ENCODE measurements at regions not wholly inside any gene's neighbourhood (a gene's known extent, or its start where the extent isn't known, plus 50 kb on each side); places are given as distances from the start of the nearest gene placed in this dataset.

DNA sequence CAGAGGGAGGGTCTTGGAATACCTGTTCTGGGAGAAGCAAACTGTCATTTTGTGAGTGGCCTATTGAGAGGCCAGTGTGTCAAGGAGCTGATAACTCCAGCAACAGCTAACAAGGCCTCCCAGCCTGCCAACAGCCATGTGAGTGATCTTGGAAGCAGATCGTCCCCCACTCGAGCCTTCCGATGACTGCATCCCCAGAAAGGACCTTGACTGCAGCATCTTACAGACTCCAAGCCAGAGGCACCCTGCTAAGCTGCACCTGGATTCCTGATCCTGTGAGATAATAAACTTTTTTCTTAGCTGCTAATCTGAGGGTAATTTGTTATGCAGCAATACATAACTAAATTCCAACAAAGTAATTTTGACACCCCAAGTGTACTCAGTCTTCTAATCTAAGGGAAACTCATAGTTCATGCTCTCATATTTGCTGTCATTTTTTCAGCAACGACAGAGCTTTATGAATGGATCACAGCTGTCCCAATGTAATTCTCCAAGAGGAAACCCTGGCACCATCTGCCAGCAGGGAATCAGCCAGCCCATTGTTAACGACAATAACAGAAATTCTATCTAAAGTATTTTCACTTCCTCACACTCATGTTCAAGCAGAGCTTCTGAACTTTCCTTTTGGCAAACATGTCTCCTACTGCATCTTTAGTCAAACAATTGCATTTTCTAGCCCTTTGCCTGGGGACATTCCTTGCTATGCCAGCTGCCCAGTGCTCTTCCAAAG lies 470.2 kb upstream of the BTBD3 start:
- DNase-seq (ENCODE audit: low read depth) = no peak

DNA sequence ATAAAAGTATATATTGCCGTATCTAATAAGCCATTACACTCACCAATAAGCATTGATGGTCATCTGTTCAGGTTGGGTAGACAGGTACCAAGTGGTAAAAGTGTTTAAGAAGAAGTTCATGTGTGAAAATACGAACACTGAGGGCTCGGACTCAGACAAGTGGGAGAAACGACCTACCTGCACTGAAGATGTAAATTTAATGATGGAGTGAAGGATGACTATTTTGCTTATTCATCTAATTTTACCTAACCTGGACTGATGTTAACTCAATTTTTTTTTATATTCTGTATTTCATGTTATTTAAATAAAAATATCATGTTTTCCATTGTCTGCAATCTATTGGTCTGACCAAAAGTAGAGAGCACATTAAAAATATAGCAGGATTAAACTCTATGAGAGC lies 469.1 kb upstream of the BTBD3 start:
- no peak for DNase-seq (ENCODE audit: low read depth)

DNA sequence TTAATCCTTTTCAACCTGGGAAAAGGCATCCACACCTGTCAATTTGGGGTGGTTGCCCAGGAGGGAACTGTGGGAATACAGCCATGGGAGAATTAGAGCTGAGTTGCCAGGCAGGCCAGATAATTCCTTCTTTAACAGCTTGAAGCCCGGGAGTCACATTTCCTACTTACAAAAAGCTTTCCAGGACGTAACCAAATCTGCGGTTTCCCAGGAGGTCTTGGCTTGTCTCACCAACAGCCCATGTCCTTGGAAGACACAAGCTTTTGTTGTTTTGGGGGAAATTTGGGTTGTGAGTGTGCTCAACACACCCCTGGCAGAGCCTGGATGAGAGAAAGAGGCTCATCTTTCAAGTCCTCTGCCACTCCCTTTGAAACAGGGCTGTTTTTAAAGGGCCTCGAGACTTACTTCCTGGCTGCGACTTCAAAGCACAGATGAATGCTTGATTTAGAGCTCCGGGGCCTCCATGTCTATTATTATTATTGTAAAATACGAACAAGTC lies 465.9 kb upstream of the BTBD3 start:
- peak; percentile 77 for DNase-seq (ENCODE audit: low read depth)

DNA sequence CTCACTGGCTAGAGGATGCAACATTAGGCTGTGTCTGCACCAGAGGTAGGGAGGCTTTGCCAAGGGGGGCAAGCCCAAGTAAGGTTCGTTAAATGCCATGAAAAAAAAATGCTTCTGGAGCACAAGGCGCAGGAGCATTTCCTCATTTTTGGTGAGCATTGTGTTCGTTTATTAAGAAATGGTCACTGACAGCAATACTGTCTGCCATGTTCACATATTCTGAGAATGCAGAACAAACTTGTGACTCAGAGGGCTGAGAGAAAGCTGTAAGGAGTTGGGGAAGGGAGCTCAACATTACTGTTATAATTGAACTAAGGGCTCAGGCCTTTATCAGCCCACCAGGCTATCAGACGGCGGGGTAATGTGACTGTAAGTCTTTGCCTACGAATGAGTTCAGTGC lies 465.4 kb upstream of the BTBD3 start:
- peak; percentile 32 for DNase-seq (ENCODE audit: low read depth)

DNA sequence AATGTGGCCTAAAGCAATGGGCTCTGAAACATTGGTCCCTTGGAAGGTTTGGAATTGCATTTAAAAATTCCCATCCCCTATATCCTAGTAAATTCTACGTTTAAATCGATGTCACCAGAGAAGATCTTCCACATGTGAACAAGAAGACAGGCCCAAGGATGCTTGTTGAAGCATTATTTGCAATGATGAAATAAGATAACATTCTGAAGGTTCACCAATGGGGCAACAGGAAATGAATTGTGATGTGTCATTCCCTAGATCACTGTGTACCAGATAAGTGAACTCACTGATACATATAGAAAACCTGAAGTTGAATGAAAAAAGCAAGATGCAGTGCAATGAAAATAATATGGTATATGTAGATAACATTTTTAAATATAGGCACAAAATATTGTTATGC lies 464.3 kb upstream of the BTBD3 start:
- peak; percentile 72 for DNase-seq (ENCODE audit: low read depth)

DNA sequence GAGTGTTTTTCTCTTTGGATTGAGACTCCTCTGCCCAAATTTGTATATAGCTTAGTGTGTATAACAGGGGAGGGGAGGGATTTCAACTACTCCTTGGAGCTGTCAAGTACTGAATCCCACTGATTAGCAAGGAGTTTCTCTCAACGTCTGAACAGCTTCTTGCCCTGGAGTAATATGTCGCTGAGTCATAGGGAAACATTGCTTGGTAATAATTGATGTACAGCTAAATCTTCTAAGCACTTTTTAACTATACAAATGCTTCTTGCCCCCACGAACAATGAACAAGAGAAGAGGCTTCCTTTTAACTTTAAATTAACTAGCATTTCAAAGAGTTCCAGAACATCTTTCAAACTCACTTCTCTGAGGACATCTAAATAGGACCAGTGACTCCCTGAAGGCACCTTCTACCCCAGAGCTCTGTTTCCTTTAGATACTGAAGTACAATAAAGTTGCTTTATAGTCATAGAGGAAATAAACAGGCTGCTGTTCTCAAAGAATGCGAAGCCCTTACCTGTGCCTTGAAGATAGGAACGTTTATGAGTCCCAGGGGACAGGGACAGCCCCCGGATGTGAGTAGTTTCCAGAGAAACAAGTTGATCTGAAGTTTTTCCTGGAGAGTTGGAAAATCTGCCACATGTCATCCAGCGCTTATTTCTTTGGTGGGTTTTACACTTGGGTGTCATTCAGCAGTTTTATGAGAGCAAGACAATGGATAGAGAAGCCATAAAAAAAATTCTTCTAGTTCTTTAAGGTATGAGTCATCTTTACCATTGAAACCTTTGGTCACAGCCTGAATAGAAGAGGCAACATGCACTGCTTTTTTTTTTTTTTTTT lies 462.5 kb upstream of the BTBD3 start:
- peak; percentile 91 for DNase-seq (ENCODE audit: low read depth)

DNA sequence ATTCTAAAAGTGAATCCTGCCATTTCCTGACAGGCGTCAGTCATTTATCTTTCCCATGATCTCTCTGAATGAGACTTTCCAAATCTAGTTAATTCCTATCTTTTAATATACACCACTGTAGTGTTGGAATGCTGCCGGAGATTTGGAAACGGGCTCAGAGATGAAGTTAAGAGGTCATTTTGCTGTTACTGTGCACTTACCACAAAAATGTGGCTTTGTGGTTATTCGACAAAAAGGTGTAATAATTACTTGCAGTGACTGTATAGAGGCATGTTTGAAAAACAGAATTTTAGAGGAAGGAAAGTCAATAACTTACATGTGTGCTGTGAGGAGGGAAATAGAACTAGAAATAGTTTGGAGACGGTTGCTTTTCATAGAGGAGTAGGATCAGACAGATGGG lies 460.2 kb upstream of the BTBD3 start:
- peak; percentile 79 for DNase-seq (ENCODE audit: low read depth)

DNA sequence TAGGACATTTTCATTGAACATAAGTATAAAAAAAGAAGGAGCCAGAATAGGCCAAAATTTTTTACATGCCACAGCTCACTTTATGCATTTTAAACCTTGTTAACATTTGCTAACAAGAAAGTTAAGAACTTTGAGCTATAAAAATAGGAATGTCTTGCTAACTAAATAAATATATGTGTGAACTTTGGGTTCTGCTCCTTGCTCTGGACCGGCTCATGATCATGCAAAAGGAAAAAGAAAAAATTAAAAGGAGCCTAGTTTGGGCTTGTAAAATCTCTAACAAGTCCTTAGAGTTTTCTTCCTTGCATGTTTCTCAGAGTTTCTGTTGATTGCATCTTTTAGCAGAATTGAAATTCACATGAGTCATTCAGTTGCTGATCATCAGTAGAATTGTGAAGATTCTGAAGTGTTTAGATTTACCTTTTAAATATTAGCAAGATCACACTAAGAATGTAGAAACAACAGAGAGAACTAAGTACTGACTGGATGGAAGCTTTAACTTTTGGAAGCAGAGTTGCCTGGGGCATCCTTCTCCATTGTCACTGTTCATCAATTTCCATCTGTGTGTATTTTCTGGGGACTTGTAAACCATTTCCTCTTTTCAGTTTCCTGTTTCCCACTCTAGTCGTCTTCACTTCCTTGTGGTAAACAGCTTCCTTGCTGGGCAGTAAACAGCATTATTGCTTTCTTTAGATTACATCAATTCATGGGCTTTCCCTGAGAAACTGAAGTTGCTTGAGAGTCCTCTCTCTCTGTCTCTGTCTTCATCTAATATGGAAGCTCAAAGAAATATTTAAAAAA lies 458.4 kb upstream of the BTBD3 start:
- no peak for DNase-seq (ENCODE audit: low read depth)

DNA sequence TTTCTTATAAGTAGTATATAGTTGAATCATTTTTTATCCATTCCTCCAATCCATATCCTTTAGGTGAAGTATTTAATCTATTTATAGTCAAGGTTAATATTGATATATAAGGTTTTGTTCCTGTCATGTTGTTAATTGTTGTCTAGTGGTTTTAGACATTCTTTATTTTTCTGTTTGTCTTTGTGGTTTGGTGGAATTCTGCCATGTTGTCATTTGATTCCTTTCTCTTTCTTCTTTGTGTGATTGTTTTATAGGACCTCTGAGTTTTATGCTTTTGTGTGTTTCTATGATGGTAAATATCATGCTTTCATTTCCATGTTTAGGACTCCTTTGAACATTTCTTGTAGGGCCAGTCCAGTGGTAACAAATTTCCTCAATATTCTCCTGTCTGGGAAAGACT lies 450.3 kb upstream of the BTBD3 start:
- no peak for DNase-seq (ENCODE audit: low read depth)

DNA sequence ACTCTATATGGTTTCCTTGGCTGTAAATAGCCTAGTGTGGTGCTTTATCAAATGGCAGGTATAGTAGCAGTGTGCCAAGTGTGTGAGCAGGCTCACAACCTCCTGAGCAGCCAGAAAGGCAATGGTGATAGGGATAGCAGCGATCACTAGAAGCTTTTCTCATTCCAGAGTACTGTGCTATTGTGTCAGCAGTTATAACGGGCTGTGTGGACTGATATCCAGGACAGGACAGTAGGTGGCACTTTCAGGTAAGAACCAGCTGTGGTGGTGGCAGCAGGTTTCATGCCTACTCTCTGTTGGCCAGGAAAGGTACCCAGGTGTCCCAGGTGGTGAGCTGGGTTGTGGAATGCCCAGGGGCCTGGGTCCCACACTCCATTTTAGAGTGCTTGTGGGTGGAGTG lies 448.8 kb upstream of the BTBD3 start:
- DNase-seq (ENCODE audit: low read depth) = no peak

DNA sequence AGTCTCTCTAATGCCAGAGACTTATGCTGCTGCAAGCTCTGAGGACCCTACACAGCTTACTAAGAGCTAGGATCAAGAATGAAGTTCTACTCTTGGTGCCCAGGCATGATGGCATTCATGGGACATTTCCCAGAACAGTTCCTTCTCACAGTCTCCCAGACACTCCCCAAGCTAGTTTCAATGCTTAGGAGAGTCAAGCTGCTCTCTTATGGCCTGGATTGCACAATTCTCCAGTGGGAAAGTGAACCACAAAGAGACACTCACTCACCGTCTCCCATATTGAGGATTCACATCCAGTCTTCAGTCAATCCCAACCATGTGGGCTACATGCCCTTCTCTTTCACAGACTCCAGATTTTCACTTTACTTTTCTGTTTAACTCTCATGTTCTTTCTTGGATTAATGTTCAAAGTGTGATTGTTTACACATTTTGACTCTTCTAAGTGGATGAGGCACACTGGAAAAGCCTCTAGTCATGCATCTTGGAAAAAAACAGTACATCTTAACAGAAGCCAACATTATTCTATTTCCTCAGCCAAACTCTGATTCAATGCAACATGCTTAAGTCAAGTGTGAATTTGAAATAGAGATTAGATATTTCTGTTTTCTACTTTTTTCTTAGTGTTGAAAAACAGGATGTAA lies 447.8 kb upstream of the BTBD3 start:
- DNase-seq (ENCODE audit: low read depth) = no peak

DNA sequence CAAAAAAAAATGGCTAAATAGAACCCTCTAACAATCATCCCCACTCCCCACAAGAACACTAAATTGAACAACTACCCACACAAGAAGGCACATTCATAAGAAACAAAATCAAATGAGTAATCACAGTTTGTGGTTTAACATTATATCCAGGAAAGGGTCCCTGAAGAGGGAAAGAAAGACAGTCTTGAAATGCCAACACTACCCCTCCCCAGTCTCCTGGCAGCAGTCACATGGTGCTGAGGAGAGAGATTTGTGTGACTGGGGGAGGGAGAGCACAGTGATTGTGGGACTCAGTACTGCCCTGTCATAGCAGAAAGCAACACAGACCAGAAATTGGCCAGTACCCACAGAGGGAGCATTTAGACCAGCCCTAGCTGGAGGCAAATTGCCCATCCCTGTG lies 443.7 kb upstream of the BTBD3 start:
- DNase-seq (ENCODE audit: low read depth) = peak; percentile 61

DNA sequence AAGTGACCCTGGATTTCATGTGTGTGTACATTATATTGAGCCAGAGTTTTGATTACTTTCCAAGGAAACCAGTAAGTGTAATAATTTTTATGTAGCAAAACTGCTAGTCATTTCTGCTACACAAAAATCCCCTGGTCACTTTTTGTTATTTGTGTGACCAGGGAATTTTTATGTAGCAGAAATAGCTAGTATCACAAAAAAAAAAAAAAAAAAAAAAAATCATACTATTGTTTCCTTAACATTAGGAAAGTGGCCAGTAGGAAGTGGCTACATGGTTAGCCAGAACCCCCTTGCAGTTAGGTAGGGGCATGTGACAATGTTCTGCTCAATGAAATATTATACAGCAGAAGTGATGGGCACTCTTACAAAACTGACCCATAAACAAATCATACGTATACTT lies 434.0 kb upstream of the BTBD3 start:
- DNase-seq (ENCODE audit: low read depth) = no peak

DNA sequence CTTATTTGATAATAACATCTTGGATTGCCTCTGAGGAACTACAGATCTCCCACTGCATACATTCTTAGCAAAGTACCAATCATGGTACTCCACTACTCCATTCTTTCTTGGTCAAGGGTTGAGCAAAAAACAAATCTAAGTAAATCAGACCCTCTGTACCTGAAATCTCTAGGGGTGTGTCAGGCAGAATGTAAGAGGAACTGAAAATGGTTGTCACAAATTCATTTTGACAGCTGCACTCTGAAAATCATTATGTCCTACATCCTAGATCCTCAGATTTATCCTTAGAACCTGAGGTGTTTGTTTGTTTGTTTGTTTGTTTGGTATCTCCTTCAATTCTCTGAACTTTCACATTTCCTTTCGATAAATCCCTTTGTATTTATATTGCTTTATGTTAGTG lies 433.2 kb upstream of the BTBD3 start:
- no peak for DNase-seq (ENCODE audit: low read depth)

DNA sequence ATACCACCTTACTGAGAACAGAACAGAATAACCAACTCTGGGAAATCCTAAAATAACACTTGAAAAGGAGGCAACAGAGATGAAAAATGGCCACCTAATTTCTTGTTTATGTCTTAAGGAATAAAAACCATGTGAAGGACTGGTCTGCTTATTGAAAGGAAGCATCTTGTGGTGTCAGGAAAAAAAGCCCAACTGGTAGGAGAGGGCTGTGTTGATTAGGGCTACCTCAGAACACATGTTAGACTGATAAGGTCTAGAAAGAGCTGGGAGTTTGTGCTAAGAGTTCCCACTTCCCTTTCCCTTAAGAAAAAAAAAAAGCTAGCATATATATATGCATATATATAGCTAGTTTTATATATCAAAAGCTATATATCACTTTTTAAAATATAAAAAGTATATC lies 425.3 kb upstream of the BTBD3 start:
- DNase-seq (ENCODE audit: low read depth) = no peak

DNA sequence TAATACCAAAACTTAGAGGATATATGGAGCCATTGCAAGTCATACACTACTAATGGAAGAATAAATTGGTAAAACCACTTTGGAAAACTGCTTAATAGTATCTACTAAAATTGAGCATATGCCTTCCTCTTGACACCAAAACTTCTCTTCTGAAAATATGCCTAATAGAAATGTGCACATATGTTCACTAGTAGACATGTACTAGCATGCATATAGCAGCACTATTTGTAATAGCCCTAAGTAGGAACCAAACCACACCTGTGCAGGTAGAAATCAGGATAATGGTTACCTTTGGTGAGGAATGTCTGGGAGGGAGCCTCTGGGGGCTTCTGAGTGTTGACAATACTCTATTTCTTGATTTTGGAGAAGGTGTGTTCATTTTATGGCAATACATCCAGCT lies 424.8 kb upstream of the BTBD3 start:
- DNase-seq (ENCODE audit: low read depth) = no peak

DNA sequence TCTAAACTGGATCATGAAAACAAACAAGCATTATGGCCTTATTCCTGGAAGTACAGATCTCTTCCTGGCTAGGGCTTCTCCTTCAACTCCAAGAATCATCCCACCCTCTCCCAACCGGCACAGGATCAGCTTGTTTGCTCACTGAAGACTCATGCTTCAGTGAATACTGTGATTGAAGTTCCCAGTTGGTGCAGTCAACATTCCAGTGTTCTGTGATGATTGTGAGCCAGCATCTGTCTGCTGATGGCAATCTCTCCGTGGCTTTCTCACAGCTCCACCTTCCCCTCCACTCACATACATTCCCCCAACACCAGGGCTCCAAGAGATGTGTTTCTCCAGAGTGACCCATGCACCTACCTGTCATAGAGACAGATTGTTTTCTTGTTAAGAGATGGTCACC lies 421.3 kb upstream of the BTBD3 start:
- no peak for DNase-seq (ENCODE audit: low read depth)

DNA sequence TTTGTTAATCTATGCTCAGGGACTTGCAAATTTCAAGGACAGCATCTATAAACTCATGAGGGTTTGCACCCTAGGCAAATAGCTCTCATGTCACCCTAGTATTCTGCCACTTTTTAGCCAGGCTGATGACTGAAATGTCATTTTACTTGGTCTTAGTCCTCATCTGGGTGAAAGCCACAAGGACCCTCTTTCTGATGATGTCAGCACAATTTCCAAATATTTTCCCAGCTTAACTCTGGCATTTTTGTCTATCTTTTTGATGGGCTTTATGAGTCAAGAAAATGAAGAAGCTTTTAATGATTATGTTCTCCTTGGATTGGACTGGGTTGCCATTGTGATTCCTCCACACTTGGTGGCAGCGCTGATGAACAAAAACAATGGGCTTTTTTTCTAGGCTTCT lies 420.1 kb upstream of the BTBD3 start:
- peak; percentile 27 for DNase-seq (ENCODE audit: low read depth)

DNA sequence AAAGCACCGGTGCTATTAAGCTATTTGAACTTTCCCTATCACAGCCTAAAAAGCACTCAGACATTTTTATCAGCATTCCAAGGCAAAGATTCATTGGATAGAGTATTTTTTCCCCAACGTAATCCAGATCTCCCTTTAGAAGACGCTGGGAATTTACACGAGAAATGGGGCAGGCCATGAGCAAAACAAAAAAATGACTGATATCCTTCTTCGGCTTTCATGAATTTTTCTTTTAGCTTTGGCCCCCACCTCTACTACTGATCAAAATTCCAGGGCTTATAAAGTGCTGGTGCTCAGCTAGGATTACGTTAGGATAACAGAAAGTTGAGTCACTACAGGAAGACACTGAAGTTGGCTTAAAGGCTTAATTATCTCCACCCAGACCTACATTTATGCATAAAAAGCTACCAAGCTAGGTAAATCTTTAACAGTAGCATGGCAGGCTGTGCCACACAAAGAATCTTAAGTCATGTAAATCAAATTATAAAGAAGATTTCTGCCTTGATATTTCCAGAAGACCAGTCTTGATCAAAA lies 418.5 kb upstream of the BTBD3 start:
- no peak for DNase-seq (ENCODE audit: low read depth)

DNA sequence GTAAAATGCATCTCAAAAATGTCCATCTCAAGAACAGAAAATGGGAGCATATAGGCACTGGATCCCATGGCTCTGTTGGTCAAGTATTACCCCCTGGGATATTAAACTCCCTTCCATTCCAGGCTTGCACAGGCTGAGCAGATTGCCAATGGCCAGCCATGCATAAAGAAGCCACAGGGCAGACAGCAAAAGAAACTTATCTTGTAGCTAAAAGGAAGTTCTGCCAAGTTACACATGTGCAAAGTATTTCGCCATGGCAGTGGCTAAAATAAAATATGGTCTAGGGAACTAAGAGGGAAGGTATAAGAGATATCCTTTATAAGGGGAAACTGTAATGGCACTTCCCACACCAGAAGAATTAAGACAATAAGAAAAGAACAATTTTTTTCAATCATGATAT lies 415.6 kb upstream of the BTBD3 start:
- DNase-seq (ENCODE audit: low read depth) = no peak

DNA sequence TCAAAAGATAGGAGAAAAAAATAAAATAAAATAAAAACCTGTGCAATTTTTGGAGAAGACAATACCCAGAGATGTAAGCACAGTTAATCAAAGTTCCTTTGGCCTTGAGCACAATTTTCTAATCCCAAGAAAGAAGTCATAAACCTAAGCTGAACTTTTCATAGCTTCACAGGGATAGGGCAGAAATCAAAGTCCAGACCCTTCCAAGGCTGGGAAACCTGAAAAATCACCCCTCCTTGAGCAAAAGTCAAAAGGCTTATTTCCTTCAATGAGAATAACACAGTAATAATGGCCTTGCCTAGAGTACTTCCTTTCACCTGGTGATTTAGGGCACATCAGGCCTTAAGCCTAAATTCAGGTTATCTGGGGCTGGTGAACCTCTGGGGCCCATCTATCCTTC lies 415.0 kb upstream of the BTBD3 start:
- no peak for DNase-seq (ENCODE audit: low read depth)

DNA sequence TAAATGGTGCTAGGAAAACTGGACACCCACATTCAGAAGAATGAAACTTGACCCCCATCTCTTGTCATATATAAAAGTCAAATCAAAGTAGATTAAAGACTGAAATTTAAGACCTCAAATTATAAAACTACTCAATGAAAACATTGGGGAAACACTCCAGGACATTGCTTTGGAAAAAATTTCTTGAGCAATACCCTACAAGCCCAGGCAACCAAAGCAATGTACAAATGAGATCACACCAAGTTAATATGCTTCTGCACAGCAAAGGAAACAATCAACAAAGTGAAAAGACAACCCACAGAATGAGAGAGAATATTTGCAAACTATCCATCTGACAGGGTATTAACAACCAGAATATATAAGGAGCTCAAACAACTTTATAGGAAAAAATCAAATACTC lies 407.9 kb upstream of the BTBD3 start:
- no peak for DNase-seq (ENCODE audit: low read depth)

Data from RPMI7951 (cell line).